HCEC 1CT (cell line): ENCODE measurements at regions not wholly inside any gene's neighbourhood (a gene's known extent, or its start where the extent isn't known, plus 50 kb on each side); places are given as distances from the start of the nearest gene placed in this dataset.

ENCODE experiments used
- DNase-seq: peaks from one replicate; pipeline ENCODE4 v3.0.0-alpha.2; 2017

- DNase-seq = peak; percentile 77
Observed at GRCh38 chr10:94194256-94194655, 168.5 kb downstream of the NOC3L start.

GRCh38 chr10:94197241-94197640, 165.5 kb downstream of the NOC3L start:
- no peak for DNase-seq

GRCh38 chr10:94198324-94198723, 164.4 kb downstream of the NOC3L start:
- DNase-seq = no peak

- DNase-seq = no peak
Observed at GRCh38 chr10:94199565-94199964, 163.2 kb downstream of the NOC3L start.

GRCh38 chr10:94200146-94200837, 162.4 kb downstream of the NOC3L start:
- DNase-seq = no peak

GRCh38 chr10:94205396-94205831, 157.3 kb downstream of the NOC3L start:
- peak; percentile 23 for DNase-seq

GRCh38 chr10:94206176-94206575, 156.6 kb downstream of the NOC3L start:
- DNase-seq = no peak

GRCh38 chr10:94208315-94208714, 154.4 kb downstream of the NOC3L start:
- DNase-seq = no peak

GRCh38 chr10:94210440-94211168, 152.1 kb downstream of the NOC3L start:
- DNase-seq = no peak

- no peak for DNase-seq
Observed at GRCh38 chr10:94211169-94211510, 151.6 kb downstream of the NOC3L start.

- peak; percentile 15 for DNase-seq
Observed at GRCh38 chr10:94213001-94213530, 149.7 kb downstream of the NOC3L start.

- DNase-seq = no peak
Observed at GRCh38 chr10:94213980-94214379, 148.8 kb downstream of the NOC3L start.

GRCh38 chr10:94214481-94214893, 148.3 kb downstream of the NOC3L start:
- no peak for DNase-seq

GRCh38 chr10:94216201-94216600, 146.5 kb downstream of the NOC3L start:
- DNase-seq = no peak

- DNase-seq = no peak
Observed at GRCh38 chr10:94217411-94217810, 145.3 kb downstream of the NOC3L start.

- no peak for DNase-seq
Observed at GRCh38 chr10:94218493-94219183, 144.1 kb downstream of the NOC3L start.

- no peak for DNase-seq
Observed at GRCh38 chr10:94219829-94220228, 142.9 kb downstream of the NOC3L start.

- DNase-seq = no peak
Observed at GRCh38 chr10:94220717-94221116, 142.0 kb downstream of the NOC3L start.

GRCh38 chr10:94223702-94224370, 138.9 kb downstream of the NOC3L start:
- DNase-seq = no peak

GRCh38 chr10:94224656-94225055, 138.1 kb downstream of the NOC3L start:
- DNase-seq = peak; percentile 77

- peak; percentile 48 for DNase-seq
Observed at GRCh38 chr10:94225589-94225988, 137.2 kb downstream of the NOC3L start.

- DNase-seq = no peak
Observed at GRCh38 chr10:94230134-94230785, 132.5 kb downstream of the NOC3L start.
